ENCODE measurements at regions not wholly inside any gene's neighbourhood (a gene's known extent, or its start where the extent isn't known, plus 50 kb on each side); places are given as distances from the start of the nearest gene placed in this dataset.

- H3K4me3 ChIP-seq (ENCODE audit: insufficient read depth, low read length), result no peak overlapping the region
- no peaks in the 10 kb centered on the region for H3K36me3 ChIP-seq (ENCODE audit: insufficient read depth, low read length)
- H3K27me3 ChIP-seq (ENCODE audit: insufficient read depth, low read length), result no peaks in the 10 kb centered on the region
- no peak overlapping the region for H3K27ac ChIP-seq (ENCODE audit: low read depth, low read length)
- no peak overlapping the region for H3K4me2 ChIP-seq (ENCODE audit: insufficient read depth, low read length)
- no peak for TF ChIP-seq CTCF (IDR thresholded peaks at IDR 0.05; ENCODE audit: extremely low read depth, low read depth, low read length)
- no peaks in the 10 kb centered on the region for H3K4me1 ChIP-seq (ENCODE audit: insufficient read depth, low read length)
- H3K9me3 ChIP-seq (ENCODE audit: low read depth, low read length), result no peaks in the 10 kb centered on the region
- no peaks in the 10 kb centered on the region for H4K20me1 ChIP-seq (ENCODE audit: insufficient read depth, low read length)
- DNase-seq (ENCODE audit: insufficient read length, low spot score, missing footprints), result peak; percentile 79
- no peaks in the 10 kb centered on the region for H3K79me2 ChIP-seq (ENCODE audit: insufficient read depth, low read length)
- H2AFZ ChIP-seq (ENCODE audit: low read length), result no peak overlapping the region
These were observed 141.6 kb upstream of the FOXB1 start for GRCh38 chr15:59862191-59863155.

DNA sequence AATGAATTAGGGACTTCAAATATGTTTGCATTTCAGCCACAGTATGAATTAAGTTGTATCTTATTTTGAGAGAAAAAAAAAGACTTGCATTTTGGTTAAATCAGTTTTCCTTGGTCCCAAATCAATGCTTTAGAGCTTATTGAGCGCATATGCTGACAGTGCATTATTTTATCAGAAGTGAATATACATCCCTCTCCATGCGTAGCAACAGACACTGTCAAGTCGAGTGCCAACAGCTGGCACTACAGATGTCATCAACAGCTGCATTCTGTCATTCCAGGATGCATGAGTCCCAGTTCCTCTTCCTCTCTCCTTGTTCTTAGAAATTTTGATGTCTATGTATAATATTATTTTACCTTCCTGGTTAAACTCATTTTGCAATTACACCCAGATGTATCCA lies 156.1 kb upstream of the FOXB1 start:
- no peak for DNase-seq (ENCODE audit: insufficient read length, low spot score, missing footprints)
- H3K4me3 ChIP-seq (ENCODE audit: insufficient read depth, low read length), result no peak overlapping the region
- no peaks in the 10 kb centered on the region for H4K20me1 ChIP-seq (ENCODE audit: insufficient read depth, low read length)
- no peak overlapping the region for H2AFZ ChIP-seq (ENCODE audit: low read length)
- H3K27me3 ChIP-seq (ENCODE audit: insufficient read depth, low read length), result no peaks in the 10 kb centered on the region
- H3K36me3 ChIP-seq (ENCODE audit: insufficient read depth, low read length), result no peaks in the 10 kb centered on the region
- H3K79me2 ChIP-seq (ENCODE audit: insufficient read depth, low read length), result no peaks in the 10 kb centered on the region
- no peaks in the 10 kb centered on the region for H3K4me1 ChIP-seq (ENCODE audit: insufficient read depth, low read length)
- no peaks in the 10 kb centered on the region for H3K9me3 ChIP-seq (ENCODE audit: low read depth, low read length)
- no peak for TF ChIP-seq CTCF (IDR thresholded peaks at IDR 0.05; ENCODE audit: extremely low read depth, low read depth, low read length)
- H3K4me2 ChIP-seq (ENCODE audit: insufficient read depth, low read length), result no peak overlapping the region
- no peak overlapping the region for H3K27ac ChIP-seq (ENCODE audit: low read depth, low read length)

DNA sequence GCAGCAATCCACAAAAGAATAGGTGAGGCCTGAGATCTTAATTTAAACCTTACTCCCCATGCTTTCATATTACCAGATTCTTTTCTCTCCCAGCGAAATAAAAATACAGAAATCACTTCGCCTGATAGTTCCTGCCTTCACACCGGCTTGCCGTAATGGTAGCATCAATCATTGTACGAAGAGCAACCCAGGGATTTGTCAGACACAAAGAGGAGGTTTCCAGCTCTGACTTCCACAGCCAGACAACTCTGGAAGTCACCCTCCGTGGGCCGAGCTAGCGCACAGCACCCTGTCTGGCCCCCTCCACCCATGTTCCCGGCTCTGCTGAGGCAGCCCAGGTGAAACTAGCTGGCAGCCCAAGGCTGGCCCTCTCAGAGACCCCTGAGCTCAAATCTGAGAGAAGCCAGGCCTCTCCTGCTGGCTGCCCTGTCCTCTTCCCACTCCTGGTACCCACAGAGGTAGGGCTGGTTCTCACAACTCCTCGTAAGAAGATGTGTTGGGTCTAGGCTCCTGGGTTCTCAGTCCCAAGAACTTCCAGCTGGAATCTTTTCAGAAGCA lies 156.9 kb upstream of the BNIP2 start:
- H4K20me1 ChIP-seq (ENCODE audit: insufficient read depth, low read length), result no peaks in the 10 kb centered on the region
- H3K27ac ChIP-seq (ENCODE audit: low read depth, low read length), result no peak overlapping the region
- no peaks in the 10 kb centered on the region for H3K36me3 ChIP-seq (ENCODE audit: insufficient read depth, low read length)
- no peaks in the 10 kb centered on the region for H3K27me3 ChIP-seq (ENCODE audit: insufficient read depth, low read length)
- no peaks in the 10 kb centered on the region for H3K4me1 ChIP-seq (ENCODE audit: insufficient read depth, low read length)
- H2AFZ ChIP-seq (ENCODE audit: low read length), result no peak overlapping the region
- H3K4me3 ChIP-seq (ENCODE audit: insufficient read depth, low read length), result no peak overlapping the region
- TF ChIP-seq CTCF (IDR thresholded peaks at IDR 0.05; ENCODE audit: extremely low read depth, low read depth, low read length), result no peak
- no peaks in the 10 kb centered on the region for H3K9me3 ChIP-seq (ENCODE audit: low read depth, low read length)
- no peak for DNase-seq (ENCODE audit: insufficient read length, low spot score, missing footprints)
- no peak overlapping the region for H3K4me2 ChIP-seq (ENCODE audit: insufficient read depth, low read length)
- no peaks in the 10 kb centered on the region for H3K79me2 ChIP-seq (ENCODE audit: insufficient read depth, low read length)

- no peaks in the 10 kb centered on the region for H3K79me2 ChIP-seq (ENCODE audit: insufficient read depth, low read length)
- no peaks in the 10 kb centered on the region for H3K9me3 ChIP-seq (ENCODE audit: low read depth, low read length)
- H3K4me2 ChIP-seq (ENCODE audit: insufficient read depth, low read length), result no peak overlapping the region
- no peak for DNase-seq (ENCODE audit: insufficient read length, low spot score, missing footprints)
- no peak overlapping the region for H3K4me3 ChIP-seq (ENCODE audit: insufficient read depth, low read length)
- H4K20me1 ChIP-seq (ENCODE audit: insufficient read depth, low read length), result no peaks in the 10 kb centered on the region
- H3K4me1 ChIP-seq (ENCODE audit: insufficient read depth, low read length), result no peaks in the 10 kb centered on the region
- H3K27ac ChIP-seq (ENCODE audit: low read depth, low read length), result no peak overlapping the region
- no peak overlapping the region for H2AFZ ChIP-seq (ENCODE audit: low read length)
- TF ChIP-seq CTCF (IDR thresholded peaks at IDR 0.05; ENCODE audit: extremely low read depth, low read depth, low read length), result no peak
- no peaks in the 10 kb centered on the region for H3K36me3 ChIP-seq (ENCODE audit: insufficient read depth, low read length)
- H3K27me3 ChIP-seq (ENCODE audit: insufficient read depth, low read length), result no peaks in the 10 kb centered on the region
These were observed 154.5 kb upstream of the BNIP2 start for GRCh38 chr15:59843609-59844008.
